ENCODE measurements at regions not wholly inside any gene's neighbourhood (a gene's known extent, or its start where the extent isn't known, plus 50 kb on each side); places are given as distances from the start of the nearest gene placed in this dataset.
"Not testable (repeated sequence)": the region's sequence is repeated elsewhere in the genome, so short reads cannot be mapped to it uniquely, and the experiment has no call there.

GRCh38 chrX:117607561-117607960 is 509.0 kb downstream of the KLHL13 start:
- FAIRE-seq (no peak), DNase-seq (ENCODE audit: low read depth) (no peak)
- H3K4me3 ChIP-seq (ENCODE audit: low read depth, low read length): no peak overlapping the region
- H3K36me3 ChIP-seq (ENCODE audit: control insufficient read depth, insufficient read depth, low read length): no peaks in the 10 kb centered on the region
- TF ChIP-seq CTCF (IDR thresholded peaks at IDR 0.05; ENCODE audit: insufficient read depth, low read length, severe bottlenecking): no peak
- H3K27me3 ChIP-seq (ENCODE audit: control insufficient read depth, insufficient read depth, low read length): no peaks in the 10 kb centered on the region

- not testable (repeated sequence) for H3K4me3 ChIP-seq (ENCODE audit: low read depth, low read length); H3K27me3 ChIP-seq (ENCODE audit: control insufficient read depth, insufficient read depth, low read length); DNase-seq (ENCODE audit: low read depth); FAIRE-seq; H3K36me3 ChIP-seq (ENCODE audit: control insufficient read depth, insufficient read depth, low read length)
Observed at GRCh38 chrX:117606101-117606500, 510.5 kb downstream of the KLHL13 start.

- no peak overlapping the region for H3K4me3 ChIP-seq (ENCODE audit: low read depth, low read length)
- no peaks in the 10 kb centered on the region for H3K27me3 ChIP-seq (ENCODE audit: control insufficient read depth, insufficient read depth, low read length)
- FAIRE-seq (no peak), DNase-seq (ENCODE audit: low read depth) (no peak)
- no peaks in the 10 kb centered on the region for H3K36me3 ChIP-seq (ENCODE audit: control insufficient read depth, insufficient read depth, low read length)
- TF ChIP-seq CTCF (IDR thresholded peaks at IDR 0.05; ENCODE audit: insufficient read depth, low read length, severe bottlenecking): no peak
Observed at GRCh38 chrX:117570160-117570559, 546.5 kb downstream of the KLHL13 start.

- no peak for TF ChIP-seq CTCF (IDR thresholded peaks at IDR 0.05; ENCODE audit: insufficient read depth, low read length, severe bottlenecking)
- FAIRE-seq (no peak), DNase-seq (ENCODE audit: low read depth) (no peak)
- Histone ChIP-seq H3K4me3 (ENCODE audit: low read depth, low read length) (no peak overlapping the region), H3K36me3 (ENCODE audit: control insufficient read depth, insufficient read depth, low read length) (no peaks in the 10 kb centered on the region), H3K27me3 (ENCODE audit: control insufficient read depth, insufficient read depth, low read length) (no peaks in the 10 kb centered on the region)
Observed at GRCh38 chrX:117568238-117568637, 548.4 kb downstream of the KLHL13 start.

GRCh38 chrX:117543885-117544284 is 572.7 kb downstream of the KLHL13 start:
- Histone ChIP-seq H3K36me3 (ENCODE audit: control insufficient read depth, insufficient read depth, low read length) (no peaks in the 10 kb centered on the region), H3K27me3 (ENCODE audit: control insufficient read depth, insufficient read depth, low read length) (no peaks in the 10 kb centered on the region), H3K4me3 (ENCODE audit: low read depth, low read length) (no peak overlapping the region)
- DNase-seq (ENCODE audit: low read depth): no peak
- FAIRE-seq: no peak
- no peak for TF ChIP-seq CTCF (IDR thresholded peaks at IDR 0.05; ENCODE audit: insufficient read depth, low read length, severe bottlenecking)

- FAIRE-seq: no peak
- H3K4me3 ChIP-seq (ENCODE audit: low read depth, low read length): no peak overlapping the region
- no peaks in the 10 kb centered on the region for H3K27me3 ChIP-seq (ENCODE audit: control insufficient read depth, insufficient read depth, low read length)
- no peak for TF ChIP-seq CTCF (IDR thresholded peaks at IDR 0.05; ENCODE audit: insufficient read depth, low read length, severe bottlenecking)
- no peak for DNase-seq (ENCODE audit: low read depth)
- H3K36me3 ChIP-seq (ENCODE audit: control insufficient read depth, insufficient read depth, low read length): no peaks in the 10 kb centered on the region
Observed at GRCh38 chrX:117539090-117539418, 577.6 kb downstream of the KLHL13 start.
